ENCODE measurements at regions not wholly inside any gene's neighbourhood (a gene's known extent, or its start where the extent isn't known, plus 50 kb on each side); places are given as distances from the start of the nearest gene placed in this dataset.
A peak's percentile ranks its signal among the peaks of the same experiment; 100 is the strongest.

DNA sequence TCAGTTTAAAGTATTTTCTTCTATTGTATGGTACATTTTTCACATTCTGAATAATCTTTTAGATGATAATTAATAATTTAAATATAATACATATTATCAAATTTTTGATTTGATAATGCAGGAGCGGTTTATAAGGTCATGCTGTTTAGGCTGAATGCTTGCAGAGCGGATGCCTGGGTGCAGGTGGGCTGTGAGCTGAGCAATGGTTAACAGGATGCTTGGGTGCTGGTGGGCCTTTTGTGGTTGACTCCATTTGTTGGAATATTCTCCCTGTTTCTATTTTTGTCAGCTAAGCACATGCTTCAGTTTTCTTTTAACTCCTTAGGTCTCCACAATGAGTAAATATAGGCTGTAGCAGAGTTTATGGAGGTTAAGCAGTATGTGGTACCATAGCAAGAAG lies 1549.3 kb downstream of the OTOL1 start:
- Histone ChIP-seq H3K4me3 (ENCODE audit: low read depth, low read length) (no peak overlapping the region), H3K9me3 (ENCODE audit: severe bottlenecking) (no peaks in the 10 kb centered on the region), H3K27ac (no peak overlapping the region), H3K27me3 (ENCODE audit: insufficient read depth, low read depth, severe bottlenecking) (no peaks in the 10 kb centered on the region), H3K36me3 (no peaks in the 10 kb centered on the region)
- TF ChIP-seq, protein P1, sequence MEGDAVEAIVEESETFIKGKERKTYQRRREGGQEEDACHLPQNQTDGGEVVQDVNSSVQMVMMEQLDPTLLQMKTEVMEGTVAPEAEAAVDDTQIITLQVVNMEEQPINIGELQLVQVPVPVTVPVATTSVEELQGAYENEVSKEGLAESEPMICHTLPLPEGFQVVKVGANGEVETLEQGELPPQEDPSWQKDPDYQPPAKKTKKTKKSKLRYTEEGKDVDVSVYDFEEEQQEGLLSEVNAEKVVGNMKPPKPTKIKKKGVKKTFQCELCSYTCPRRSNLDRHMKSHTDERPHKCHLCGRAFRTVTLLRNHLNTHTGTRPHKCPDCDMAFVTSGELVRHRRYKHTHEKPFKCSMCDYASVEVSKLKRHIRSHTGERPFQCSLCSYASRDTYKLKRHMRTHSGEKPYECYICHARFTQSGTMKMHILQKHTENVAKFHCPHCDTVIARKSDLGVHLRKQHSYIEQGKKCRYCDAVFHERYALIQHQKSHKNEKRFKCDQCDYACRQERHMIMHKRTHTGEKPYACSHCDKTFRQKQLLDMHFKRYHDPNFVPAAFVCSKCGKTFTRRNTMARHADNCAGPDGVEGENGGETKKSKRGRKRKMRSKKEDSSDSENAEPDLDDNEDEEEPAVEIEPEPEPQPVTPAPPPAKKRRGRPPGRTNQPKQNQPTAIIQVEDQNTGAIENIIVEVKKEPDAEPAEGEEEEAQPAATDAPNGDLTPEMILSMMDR (IDR thresholded peaks at IDR 0.05; ENCODE audit: low read depth, low read length): no peak
- no peak for DNase-seq

- TF ChIP-seq, protein P1 (IDR thresholded peaks at IDR 0.05; ENCODE audit: low read depth, low read length): no peak
- no peaks in the 10 kb centered on the region for H3K36me3 ChIP-seq
- no peaks in the 10 kb centered on the region for H3K27me3 ChIP-seq (ENCODE audit: insufficient read depth, low read depth, severe bottlenecking)
- DNase-seq: no peak
- no peak overlapping the region for H3K27ac ChIP-seq
- no peak overlapping the region for H3K4me3 ChIP-seq (ENCODE audit: low read depth, low read length)
- H3K9me3 ChIP-seq (ENCODE audit: severe bottlenecking): no peaks in the 10 kb centered on the region
Measured at GRCh38 chr3:163048881-163049280, 1552.3 kb downstream of the OTOL1 start.

DNA sequence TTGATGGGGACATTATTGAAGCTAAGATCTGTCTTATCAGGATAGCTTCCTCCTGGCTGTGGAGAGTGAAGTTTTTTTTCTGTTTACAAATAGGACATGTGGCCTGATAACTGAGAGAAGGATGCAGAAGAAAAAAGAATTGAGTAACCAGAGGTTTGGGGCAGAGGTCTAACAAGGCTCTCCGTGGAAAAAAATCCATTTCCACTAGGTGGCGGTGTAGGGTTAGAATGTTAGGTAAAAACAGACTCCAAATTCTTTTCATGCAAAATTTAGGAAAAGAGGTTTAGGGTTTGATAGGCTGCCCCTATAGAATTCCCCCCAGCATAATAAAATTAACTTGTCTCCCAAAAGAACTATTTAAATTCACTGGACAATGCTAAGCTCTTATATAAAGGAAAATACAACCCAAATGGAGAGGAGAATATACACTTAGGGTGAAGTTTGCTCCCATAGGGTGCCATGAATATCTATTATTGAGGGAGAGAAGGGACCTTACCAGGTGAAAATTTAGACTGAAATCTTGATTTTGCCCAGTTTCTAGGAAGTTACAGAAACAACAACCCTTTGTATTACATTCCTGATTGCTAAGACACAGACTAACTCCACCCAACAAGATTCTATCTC lies 1560.4 kb downstream of the OTOL1 start:
- no peak overlapping the region for H3K4me3 ChIP-seq (ENCODE audit: low read depth, low read length)
- H3K36me3 ChIP-seq: no peaks in the 10 kb centered on the region
- DNase-seq: peak; percentile 43
- no peak overlapping the region for H3K27ac ChIP-seq
- H3K9me3 ChIP-seq (ENCODE audit: severe bottlenecking): no peaks in the 10 kb centered on the region
- H3K27me3 ChIP-seq (ENCODE audit: insufficient read depth, low read depth, severe bottlenecking): no peaks in the 10 kb centered on the region
- TF ChIP-seq, protein P1 (IDR thresholded peaks at IDR 0.05; ENCODE audit: low read depth, low read length): peak; percentile 59

GRCh38 chr3:163058031-163058854 lies 1561.6 kb downstream of the OTOL1 start:
- DNase-seq: no peak
- H3K9me3 ChIP-seq (ENCODE audit: severe bottlenecking): no peaks in the 10 kb centered on the region
- TF ChIP-seq, protein P1 (IDR thresholded peaks at IDR 0.05; ENCODE audit: low read depth, low read length): no peak
- no peak overlapping the region for H3K4me3 ChIP-seq (ENCODE audit: low read depth, low read length)
- no peak overlapping the region for H3K27ac ChIP-seq
- H3K27me3 ChIP-seq (ENCODE audit: insufficient read depth, low read depth, severe bottlenecking): no peaks in the 10 kb centered on the region
- H3K36me3 ChIP-seq: no peaks in the 10 kb centered on the region

DNA sequence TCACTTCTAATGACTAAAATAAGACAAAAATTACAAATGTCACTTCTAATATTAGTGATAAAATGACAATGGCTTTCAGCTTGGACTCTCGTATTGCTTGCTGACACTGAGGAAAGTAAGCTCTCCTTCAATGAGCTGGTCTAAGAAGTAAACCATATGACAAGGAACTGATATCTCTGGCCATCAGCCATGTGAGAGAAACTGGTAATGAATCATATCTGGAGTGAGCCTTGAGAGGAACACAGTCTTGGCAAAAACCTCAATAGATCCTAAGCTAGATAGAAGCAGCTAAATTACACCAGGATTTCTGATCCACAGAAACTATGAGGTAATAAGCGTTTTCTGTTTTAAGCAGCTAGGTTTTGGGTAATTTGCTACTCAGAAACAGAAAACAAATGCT lies 1575.1 kb downstream of the OTOL1 start:
- H3K4me3 ChIP-seq (ENCODE audit: low read depth, low read length): no peak overlapping the region
- TF ChIP-seq, protein P1 (IDR thresholded peaks at IDR 0.05; ENCODE audit: low read depth, low read length): no peak
- H3K9me3 ChIP-seq (ENCODE audit: severe bottlenecking): no peaks in the 10 kb centered on the region
- H3K27me3 ChIP-seq (ENCODE audit: insufficient read depth, low read depth, severe bottlenecking): no peaks in the 10 kb centered on the region
- no peak for DNase-seq
- no peaks in the 10 kb centered on the region for H3K36me3 ChIP-seq
- H3K27ac ChIP-seq: no peak overlapping the region
